GM21737 (cell line): ENCODE measurements at regions not wholly inside any gene's neighbourhood (a gene's known extent, or its start where the extent isn't known, plus 50 kb on each side); places are given as distances from the start of the nearest gene placed in this dataset.

Experiments
- ATAC-seq: cut with Tn5 transposase; IDR thresholded peaks from one replicate; pipeline ENCODE4 v1.9.1; 2021; ENCODE audit warnings: mild to moderate bottlenecking, moderate library complexity; ENCODE audit not compliant: unreplicated experiment

- no peak for ATAC-seq
Observed at GRCh38 chr4:136768925-136769275, 763.4 kb downstream of the PCDH18 start.

- no peak for ATAC-seq
Observed at GRCh38 chr4:136768213-136768924, 763.9 kb downstream of the PCDH18 start.

GRCh38 chr4:136763919-136764318, 768.4 kb downstream of the PCDH18 start:
- no peak for ATAC-seq

GRCh38 chr4:136755531-136755916, 776.8 kb downstream of the PCDH18 start:
- ATAC-seq = no peak

- no peak for ATAC-seq
Observed at GRCh38 chr4:136754810-136755530, 777.3 kb downstream of the PCDH18 start.

GRCh38 chr4:136751556-136751955, 780.7 kb downstream of the PCDH18 start:
- no peak for ATAC-seq

- no peak for ATAC-seq
Observed at GRCh38 chr4:136750897-136751296, 781.4 kb downstream of the PCDH18 start.

- ATAC-seq = no peak
Observed at GRCh38 chr4:136749989-136750388, 782.3 kb downstream of the PCDH18 start.

- no peak for ATAC-seq
Observed at GRCh38 chr4:136748773-136749172, 783.5 kb downstream of the PCDH18 start.

GRCh38 chr4:136748165-136748564, 784.1 kb downstream of the PCDH18 start:
- no peak for ATAC-seq

GRCh38 chr4:136743238-136743637, 789.1 kb downstream of the PCDH18 start:
- no peak for ATAC-seq

- ATAC-seq = no peak
Observed at GRCh38 chr4:136742333-136742732, 790.0 kb downstream of the PCDH18 start.

GRCh38 chr4:136741468-136741867, 790.8 kb downstream of the PCDH18 start:
- ATAC-seq = no peak

- ATAC-seq = no peak
Observed at GRCh38 chr4:136740326-136740725, 792.0 kb downstream of the PCDH18 start.

GRCh38 chr4:136737066-136737465, 795.2 kb downstream of the PCDH18 start:
- ATAC-seq = no peak

GRCh38 chr4:136731025-136731424, 801.3 kb downstream of the PCDH18 start:
- ATAC-seq = no peak

GRCh38 chr4:136725286-136726081, 806.8 kb downstream of the PCDH18 start:
- ATAC-seq = no peak

GRCh38 chr4:136713140-136713539, 819.2 kb downstream of the PCDH18 start:
- no peak for ATAC-seq

GRCh38 chr4:136709897-136710296, 822.4 kb downstream of the PCDH18 start:
- ATAC-seq = no peak

GRCh38 chr4:136706942-136707341, 825.4 kb downstream of the PCDH18 start:
- ATAC-seq = no peak

- no peak for ATAC-seq
Observed at GRCh38 chr4:136699905-136700304, 832.4 kb downstream of the PCDH18 start.

- no peak for ATAC-seq
Observed at GRCh38 chr4:136691607-136692006, 840.7 kb downstream of the PCDH18 start.
